ENCODE measurements at regions not wholly inside any gene's neighbourhood (a gene's known extent, or its start where the extent isn't known, plus 50 kb on each side); places are given as distances from the start of the nearest gene placed in this dataset.

- TF ChIP-seq CTCF (IDR thresholded peaks at IDR 0.05; ENCODE audit: borderline replicate concordance, insufficient read depth, low read depth, low read length) = no peak
- H3K4me3 ChIP-seq (ENCODE audit: low read depth, low read length) = no peak overlapping the region
Observed at GRCh38 chr6:67664942-67665341, 970.1 kb upstream of the ADGRB3 start.

GRCh38 chr6:67663105-67663895, 971.8 kb upstream of the ADGRB3 start:
- TF ChIP-seq CTCF (IDR thresholded peaks at IDR 0.05; ENCODE audit: borderline replicate concordance, insufficient read depth, low read depth, low read length) = no peak
- no peak overlapping the region for H3K4me3 ChIP-seq (ENCODE audit: low read depth, low read length)

- TF ChIP-seq CTCF (IDR thresholded peaks at IDR 0.05; ENCODE audit: borderline replicate concordance, insufficient read depth, low read depth, low read length) = no peak
- no peak overlapping the region for H3K4me3 ChIP-seq (ENCODE audit: low read depth, low read length)
Observed at GRCh38 chr6:67653561-67653960, 981.5 kb upstream of the ADGRB3 start.

GRCh38 chr6:67646550-67646949, 988.5 kb upstream of the ADGRB3 start:
- TF ChIP-seq CTCF (IDR thresholded peaks at IDR 0.05; ENCODE audit: borderline replicate concordance, insufficient read depth, low read depth, low read length) = no peak
- H3K4me3 ChIP-seq (ENCODE audit: low read depth, low read length) = no peak overlapping the region

GRCh38 chr6:67643281-67643680, 991.8 kb upstream of the ADGRB3 start:
- no peak overlapping the region for H3K4me3 ChIP-seq (ENCODE audit: low read depth, low read length)
- TF ChIP-seq CTCF (IDR thresholded peaks at IDR 0.05; ENCODE audit: borderline replicate concordance, insufficient read depth, low read depth, low read length) = no peak

GRCh38 chr6:67642582-67642981, 992.5 kb upstream of the ADGRB3 start:
- TF ChIP-seq CTCF (IDR thresholded peaks at IDR 0.05; ENCODE audit: borderline replicate concordance, insufficient read depth, low read depth, low read length) = no peak
- H3K4me3 ChIP-seq (ENCODE audit: low read depth, low read length) = no peak overlapping the region

GRCh38 chr6:67640484-67640883, 994.6 kb upstream of the ADGRB3 start:
- TF ChIP-seq CTCF (IDR thresholded peaks at IDR 0.05; ENCODE audit: borderline replicate concordance, insufficient read depth, low read depth, low read length) = no peak
- no peak overlapping the region for H3K4me3 ChIP-seq (ENCODE audit: low read depth, low read length)

All from GM12875 (cell line).